ENCODE measurements at regions not wholly inside any gene's neighbourhood (a gene's known extent, or its start where the extent isn't known, plus 50 kb on each side); places are given as distances from the start of the nearest gene placed in this dataset.

DNA sequence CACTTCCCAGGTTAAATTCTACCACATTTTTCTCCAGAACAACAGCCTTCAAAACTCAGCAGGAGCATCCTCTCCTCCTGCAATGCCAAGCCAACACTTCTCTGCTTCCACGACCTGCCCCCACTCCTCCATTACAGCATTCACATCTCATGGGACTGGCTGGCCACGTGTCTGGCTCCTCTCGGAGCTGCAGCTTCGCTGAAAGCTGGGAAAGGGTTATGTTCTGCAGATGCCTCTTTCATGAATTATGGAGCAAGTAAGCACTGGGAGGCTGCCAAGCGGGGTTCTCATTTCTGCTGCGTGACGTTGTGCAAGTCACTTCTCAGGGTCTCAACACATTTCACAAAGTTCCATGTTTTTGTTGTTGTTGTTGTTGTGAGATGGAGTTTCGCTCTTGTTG, 142.2 kb upstream of the RFLNA start:
- TF ChIP-seq, protein P1, sequence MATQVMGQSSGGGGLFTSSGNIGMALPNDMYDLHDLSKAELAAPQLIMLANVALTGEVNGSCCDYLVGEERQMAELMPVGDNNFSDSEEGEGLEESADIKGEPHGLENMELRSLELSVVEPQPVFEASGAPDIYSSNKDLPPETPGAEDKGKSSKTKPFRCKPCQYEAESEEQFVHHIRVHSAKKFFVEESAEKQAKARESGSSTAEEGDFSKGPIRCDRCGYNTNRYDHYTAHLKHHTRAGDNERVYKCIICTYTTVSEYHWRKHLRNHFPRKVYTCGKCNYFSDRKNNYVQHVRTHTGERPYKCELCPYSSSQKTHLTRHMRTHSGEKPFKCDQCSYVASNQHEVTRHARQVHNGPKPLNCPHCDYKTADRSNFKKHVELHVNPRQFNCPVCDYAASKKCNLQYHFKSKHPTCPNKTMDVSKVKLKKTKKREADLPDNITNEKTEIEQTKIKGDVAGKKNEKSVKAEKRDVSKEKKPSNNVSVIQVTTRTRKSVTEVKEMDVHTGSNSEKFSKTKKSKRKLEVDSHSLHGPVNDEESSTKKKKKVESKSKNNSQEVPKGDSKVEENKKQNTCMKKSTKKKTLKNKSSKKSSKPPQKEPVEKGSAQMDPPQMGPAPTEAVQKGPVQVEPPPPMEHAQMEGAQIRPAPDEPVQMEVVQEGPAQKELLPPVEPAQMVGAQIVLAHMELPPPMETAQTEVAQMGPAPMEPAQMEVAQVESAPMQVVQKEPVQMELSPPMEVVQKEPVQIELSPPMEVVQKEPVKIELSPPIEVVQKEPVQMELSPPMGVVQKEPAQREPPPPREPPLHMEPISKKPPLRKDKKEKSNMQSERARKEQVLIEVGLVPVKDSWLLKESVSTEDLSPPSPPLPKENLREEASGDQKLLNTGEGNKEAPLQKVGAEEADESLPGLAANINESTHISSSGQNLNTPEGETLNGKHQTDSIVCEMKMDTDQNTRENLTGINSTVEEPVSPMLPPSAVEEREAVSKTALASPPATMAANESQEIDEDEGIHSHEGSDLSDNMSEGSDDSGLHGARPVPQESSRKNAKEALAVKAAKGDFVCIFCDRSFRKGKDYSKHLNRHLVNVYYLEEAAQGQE (IDR thresholded peaks at IDR 0.05; ENCODE audit: borderline replicate concordance): no peak
- TF ChIP-seq RAD21 (conservative IDR thresholded peaks at IDR 0.05): no peak
- TF ChIP-seq TAF1 (IDR thresholded peaks at IDR 0.05; ENCODE audit: low read depth): no peak
- TF ChIP-seq POLR2AphosphoS5 (IDR thresholded peaks at IDR 0.05): no peak
- TF ChIP-seq CTCF (IDR thresholded peaks at IDR 0.05; ENCODE audit: poor library complexity, severe bottlenecking): no peak
- TF ChIP-seq EZH2 (IDR thresholded peaks at IDR 0.05; ENCODE audit: borderline replicate concordance, insufficient read depth, low read length, poor library complexity, severe bottlenecking): no peak
- Histone ChIP-seq H3K9ac (ENCODE audit: low read length) (no peak overlapping the region), H3F3A (ENCODE audit: insufficient read depth, low read length, poor library complexity, severe bottlenecking) (no peaks in the 10 kb centered on the region), H4K20me1 (ENCODE audit: insufficient read depth) (no peaks in the 10 kb centered on the region), H2AFZ (ENCODE audit: low read depth, low read length) (no peak overlapping the region), H3K27ac (ENCODE audit: low read length) (no peak overlapping the region), H3K79me2 (replicated peaks; ENCODE audit: insufficient read depth, low read length) (no peaks in the 10 kb centered on the region), H3K36me3 (ENCODE audit: insufficient read depth, low read length) (no peaks in the 10 kb centered on the region), H3K4me3 (ENCODE audit: low read length) (no peak overlapping the region), H3K27me3 (ENCODE audit: insufficient read depth, low read depth, low read length) (no peaks in the 10 kb centered on the region), H3K9me2 (ENCODE audit: insufficient read depth, low read length) (no peaks in the 10 kb centered on the region), H3K4me2 (ENCODE audit: low read length) (no peak overlapping the region), H3K9me3 (ENCODE audit: low read length) (no peaks in the 10 kb centered on the region)

GRCh38 chr12:124153392-124153791, 141.5 kb upstream of the RFLNA start:
- TF ChIP-seq EP300 (conservative IDR thresholded peaks at IDR 0.05; ENCODE audit: poor library complexity, severe bottlenecking) (no peak), SMC3 (conservative IDR thresholded peaks at IDR 0.05; ENCODE audit: poor library complexity) (no peak), RAD21 (conservative IDR thresholded peaks at IDR 0.05) (no peak), CTCF (IDR thresholded peaks at IDR 0.05; ENCODE audit: poor library complexity, severe bottlenecking) (no peak), MXI1 (conservative IDR thresholded peaks at IDR 0.05; ENCODE audit: poor library complexity, severe bottlenecking) (no peak), POLR2AphosphoS5 (IDR thresholded peaks at IDR 0.05) (no peak), TAF1 (IDR thresholded peaks at IDR 0.05; ENCODE audit: low read depth) (no peak)
- TF ChIP-seq, protein P1 (IDR thresholded peaks at IDR 0.05; ENCODE audit: borderline replicate concordance): no peak
- Histone ChIP-seq H3K27ac (ENCODE audit: low read length) (no peak overlapping the region), H3K9ac (ENCODE audit: low read length) (no peak overlapping the region), H3K36me3 (ENCODE audit: insufficient read depth, low read length) (no peaks in the 10 kb centered on the region), H3K4me3 (ENCODE audit: low read length) (no peak overlapping the region), H2AFZ (ENCODE audit: low read depth, low read length) (no peak overlapping the region), H3K79me2 (replicated peaks; ENCODE audit: insufficient read depth, low read length) (no peaks in the 10 kb centered on the region), H3K4me2 (ENCODE audit: low read length) (no peak overlapping the region), H4K20me1 (ENCODE audit: insufficient read depth) (no peaks in the 10 kb centered on the region), H3K9me3 (ENCODE audit: low read length) (no peaks in the 10 kb centered on the region), H3F3A (ENCODE audit: insufficient read depth, low read length, poor library complexity, severe bottlenecking) (no peaks in the 10 kb centered on the region), H3K9me2 (ENCODE audit: insufficient read depth, low read length) (no peaks in the 10 kb centered on the region), H3K27me3 (ENCODE audit: insufficient read depth, low read depth, low read length) (no peaks in the 10 kb centered on the region)

Measured in neural cell (in vitro differentiated cells).